Lung (tissue), 11 donors: ENCODE measurements at regions not wholly inside any gene's neighbourhood (a gene's known extent, or its start where the extent isn't known, plus 50 kb on each side); places are given as distances from the start of the nearest gene placed in this dataset.

Experiments used
- ATAC-seq: fragments of 200-7000 bp; cut with Tn5 transposase; one replicate; pipeline ENCODE4 v1.9.1; 2020; ENCODE audit warnings: moderate number of reproducible peaks; ENCODE audit not compliant: insufficient read depth, low FRiP score
- DNase-seq, 3 donors: peaks; one replicate each; pipeline ENCODE4 v3.0.0-alpha.2; 2013 to 2017
- H3K27ac ChIP-seq, 2 donors: one replicate each; pipeline ENCODE4 v1.5.1; 2013; ENCODE audit warnings: mild to moderate bottlenecking in 2 of 2, moderate library complexity in 2 of 2, control low read depth in 1 of 2, inconsistent platforms in 1 of 2, low read depth in 1 of 2, low read length in 1 of 2
- H3K27me3 ChIP-seq, 3 donors: one replicate each; pipeline ENCODE4 v1.5.1; 2013; ENCODE audit warnings: low read length in 2 of 3; ENCODE audit not compliant: control insufficient read depth in 3 of 3, insufficient read depth in 3 of 3
- H3K36me3 ChIP-seq, 4 donors: one replicate each; pipeline ENCODE4 v1.5.1; 2013; ENCODE audit warnings: low read length in 4 of 4, mild to moderate bottlenecking in 1 of 4, moderate library complexity in 1 of 4; ENCODE audit not compliant: control insufficient read depth in 4 of 4, insufficient read depth in 4 of 4
- H3K4me1 ChIP-seq, 5 donors: one replicate each; pipeline ENCODE4 v1.5.1; 2013; ENCODE audit warnings: low read length in 5 of 5, mild to moderate bottlenecking in 2 of 5, moderate library complexity in 1 of 5; ENCODE audit not compliant: control insufficient read depth in 5 of 5, insufficient read depth in 5 of 5
- H3K4me3 ChIP-seq: one replicate; pipeline ENCODE4 v1.5.1; 2013; ENCODE audit warnings: mild to moderate bottlenecking, control low read depth, moderate library complexity
- H3K9ac ChIP-seq, 2 donors: one replicate each; pipeline ENCODE4 v1.5.1; 2013; ENCODE audit warnings: low read length in 2 of 2, control low read depth in 1 of 2; ENCODE audit not compliant: insufficient read depth in 1 of 2
- H3K9me3 ChIP-seq, 4 donors: one replicate each; pipeline ENCODE4 v1.5.1; 2013; ENCODE audit warnings: low read length in 3 of 4, mild to moderate bottlenecking in 1 of 4, moderate library complexity in 1 of 4; ENCODE audit not compliant: control insufficient read depth in 4 of 4, insufficient read depth in 3 of 4
- CTCF ChIP-seq: IDR thresholded peaks from 2 replicates; pipeline ENCODE4 v1.5.1; 2012; ENCODE audit warnings: mild to moderate bottlenecking; ENCODE audit errors: control extremely low read depth, extremely low read depth
- WGBS, 2 donors: extraction: QIAGEN DNeasy Blood & Tissue Kit; methylation state at CpG; one replicate each; pipeline ENCODE4 v1.1.7; 2013; 5-methylcytosine and 5-hydroxymethylcytosine counted together
- donor health status: control.
- donor health status: control.
- donor health status: Bipolar disorder and iron deficiency.
- donor health status: healthy.
- donor health status: DM: yes; HTN: yes; CAD: no.

DNA sequence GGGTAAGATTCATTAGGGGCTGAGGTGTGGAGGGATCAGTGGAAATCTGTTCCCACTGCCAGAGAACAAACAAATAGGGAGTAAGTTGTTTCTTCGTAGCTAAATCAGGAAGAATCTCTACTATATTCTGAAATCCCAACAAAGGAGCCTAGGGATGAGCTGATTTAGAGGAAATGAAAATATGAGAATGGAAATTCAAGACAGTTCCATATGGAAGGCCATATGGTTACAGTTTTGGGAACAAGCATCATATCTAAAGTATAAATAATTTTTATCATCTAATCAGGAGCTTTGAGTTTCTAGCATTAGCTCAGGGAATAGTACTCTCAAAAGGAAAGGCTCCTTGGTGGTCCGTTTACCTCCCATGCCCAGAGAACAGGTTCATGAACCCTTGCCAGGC lies 218.2 kb downstream of the AASDH start:
- no peak overlapping the region for H3K4me3 ChIP-seq
- DNase-seq (no peak), ATAC-seq (no peak)

GRCh38 chr4:56164907-56165306 lies 216.2 kb downstream of the CEP135 start:
- Histone ChIP-seq H3K9me3 (peaks cover 0 to 2% (median under 1%) of the 10 kb centered on the region in 4 donors), H3K4me1 (peaks cover 0 to 2% (median 0%) of the 10 kb centered on the region in 5 donors), H3K9ac (no peak overlapping the region), H3K27ac (no peak overlapping the region), H3K27me3 (no peaks in the 10 kb centered on the region), H3K4me3 (no peak overlapping the region), H3K36me3 (no peaks in the 10 kb centered on the region)
- ATAC-seq (no peak), DNase-seq (no peak)
- WGBS, 2 donors = 79 to 85% methylated on average over 3 of the region's 3 CpGs
- no peak for TF ChIP-seq CTCF

More for the DNA sequence above, 218.2 kb downstream of the AASDH start:
- no peak overlapping the region for H3K9ac ChIP-seq
- no peak for TF ChIP-seq CTCF
- peaks cover 0 to 2% (median under 1%) of the 10 kb centered on the region in 4 donors for H3K9me3 ChIP-seq
- no peak overlapping the region for H3K27ac ChIP-seq
- no peaks in the 10 kb centered on the region for H3K27me3 ChIP-seq
- no peaks in the 10 kb centered on the region for H3K4me1 ChIP-seq
- 85 to 98% methylated on average over 2 of the region's 2 CpGs for WGBS, 2 donors
- no peaks in the 10 kb centered on the region for H3K36me3 ChIP-seq

DNA sequence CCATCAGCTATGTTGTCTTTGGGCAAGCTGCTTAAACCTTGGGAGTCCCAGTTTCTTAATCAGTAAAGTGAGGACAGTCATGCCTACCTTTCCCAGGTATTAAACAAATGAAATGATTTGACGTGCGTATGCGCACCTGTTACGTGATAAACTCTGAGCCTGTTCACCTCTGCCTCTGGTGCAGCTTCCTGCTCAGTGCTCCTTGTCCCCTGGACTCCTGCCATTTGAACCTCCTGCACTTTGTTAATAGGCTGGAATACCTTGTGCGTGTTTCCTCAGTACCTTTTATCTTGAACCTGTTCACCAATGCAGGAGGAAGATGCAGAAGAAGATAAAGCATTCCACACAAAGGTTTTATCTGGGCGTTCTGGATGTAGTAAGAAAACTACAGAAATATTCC lies 211.9 kb downstream of the CEP135 start:
- no peak for DNase-seq
- H3K27ac ChIP-seq = no peak overlapping the region

More for the DNA sequence above, 211.9 kb downstream of the CEP135 start:
- Histone ChIP-seq H3K4me1 (peaks cover 0 to 2% (median 0%) of the 10 kb centered on the region in 5 donors), H3K27me3 (no peaks in the 10 kb centered on the region), H3K9ac (no peak overlapping the region), H3K9me3 (no peaks in the 10 kb centered on the region), H3K36me3 (no peaks in the 10 kb centered on the region), H3K4me3 (no peak overlapping the region)
- ATAC-seq = no peak
- WGBS, 2 donors = 76 to 89% methylated on average over 6 of the region's 6 CpGs
- TF ChIP-seq CTCF = no peak
